ENCODE measurements at regions not wholly inside any gene's neighbourhood (a gene's known extent, or its start where the extent isn't known, plus 50 kb on each side); places are given as distances from the start of the nearest gene placed in this dataset.

GRCh38 chr1:2952371-2952770 is 68.9 kb upstream of the ACTRT2 start:
- TF ChIP-seq CTCF (IDR thresholded peaks at IDR 0.05; ENCODE audit: insufficient read depth, low read length, poor library complexity, severe bottlenecking) (no peak), EZH2phosphoT487 (conservative IDR thresholded peaks at IDR 0.05; ENCODE audit: low read length) (no peak)

All from SU-DHL-6 (cell line).